HepG2 (cell line): ENCODE measurements at regions not wholly inside any gene's neighbourhood (a gene's known extent, or its start where the extent isn't known, plus 50 kb on each side); places are given as distances from the start of the nearest gene placed in this dataset.

Experiments used
- CEBPG ChIP-seq: IDR thresholded peaks from 2 replicates; pipeline ENCODE4 v1.6.1; 2016
- MYC ChIP-seq: sonication (generic); formaldehyde crosslinking; IDR thresholded peaks from 2 replicates; pipeline ENCODE4 v1.9.0; 2021; ENCODE audit warnings: missing genetic modification reagents, borderline replicate concordance
- PRDM10 ChIP-seq: sonication (generic); formaldehyde crosslinking; IDR thresholded peaks from 2 replicates; pipeline ENCODE4 v1.4.0; 2020; ENCODE audit warnings: low read depth, missing genetic modification reagents
- SAP130 ChIP-seq: IDR thresholded peaks from 2 replicates; pipeline ENCODE4 v1.6.1; 2016; ENCODE audit warnings: low read depth
- SATB2 ChIP-seq: sonication (generic); formaldehyde crosslinking; IDR thresholded peaks from 2 replicates; pipeline ENCODE4 v1.5.0; 2020; ENCODE audit warnings: missing genetic modification reagents
- TARDBP ChIP-seq: sonication (generic); formaldehyde crosslinking; IDR thresholded peaks from 2 replicates; pipeline ENCODE4 v1.8.0; 2022; ENCODE audit warnings: mild to moderate bottlenecking, missing genetic modification reagents
- ZFP82 ChIP-seq: sonication (generic); formaldehyde crosslinking; IDR thresholded peaks from 2 replicates; pipeline ENCODE4 v1.5.1; 2020; ENCODE audit warnings: mild to moderate bottlenecking, missing genetic modification reagents, borderline replicate concordance
- ZNF44 ChIP-seq: sonication (generic); formaldehyde crosslinking; IDR thresholded peaks from 2 replicates; pipeline ENCODE4 v1.5.1; 2020; ENCODE audit warnings: mild to moderate bottlenecking, missing genetic modification reagents
- ZNF441 ChIP-seq: sonication (generic); formaldehyde crosslinking; IDR thresholded peaks from 2 replicates; pipeline ENCODE4 v1.7.0; 2021; ENCODE audit warnings: missing genetic modification reagents, borderline replicate concordance
- ZNF652 ChIP-seq: IDR thresholded peaks from 2 replicates; pipeline ENCODE4 v1.6.1; 2016; ENCODE audit warnings: low read depth, borderline replicate concordance
- ZNF704 ChIP-seq: sonication (generic); formaldehyde crosslinking; IDR thresholded peaks from 2 replicates; pipeline ENCODE4 v1.8.1; 2023; ENCODE audit warnings: mild to moderate bottlenecking, inconsistent platforms, moderate library complexity, missing genetic modification reagents, borderline replicate concordance

- TF ChIP-seq PRDM10 (CRISPR knock-in tag) (0 out of 2 replicates have a peak, but pooled peaks have one; percentile 17), ZFP82 (0 out of 2 replicates have a peak, but pooled peaks have one; percentile 29), ZNF704 (CRISPR knock-in tag) (no peak), SATB2 (CRISPR knock-in tag) (no peak), ZNF441 (CRISPR knock-in tag) (no peak), ZNF652 (CRISPR knock-in tag) (no peak), CEBPG (no peak), MYC (CRISPR knock-in tag) (0 out of 2 replicates have a peak, but pooled peaks have one; percentile 35), ZNF44 (no peak), SAP130 (CRISPR knock-in tag) (peak; percentile 29), TARDBP (CRISPR knock-in tag) (no peak)
These were observed 64.5 kb upstream of the SNX9 start (continued) for GRCh38 chr6:157758516-157759023.
